ENCODE measurements at regions not wholly inside any gene's neighbourhood (a gene's known extent, or its start where the extent isn't known, plus 50 kb on each side); places are given as distances from the start of the nearest gene placed in this dataset.
A peak's percentile ranks its signal among the peaks of the same experiment; 100 is the strongest.

DNA sequence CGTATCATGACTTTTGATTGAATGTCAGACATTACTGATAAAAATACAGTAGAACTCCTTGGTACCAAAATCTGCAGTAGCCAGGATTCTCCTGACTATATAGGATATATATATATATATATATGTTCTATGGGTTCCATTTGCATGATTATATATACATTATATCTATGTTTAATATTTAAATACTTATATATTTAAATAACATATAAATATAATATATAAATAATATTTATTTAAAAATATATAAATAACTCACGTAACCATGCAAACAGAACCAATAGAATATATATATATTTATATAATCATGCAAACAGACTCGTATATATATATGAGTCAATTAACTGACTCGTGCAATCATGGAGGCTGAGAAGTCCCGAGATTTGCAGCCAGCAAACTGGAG lies 278.8 kb upstream of the PLXNA2 start:
- no peak for DNase-seq

DNA sequence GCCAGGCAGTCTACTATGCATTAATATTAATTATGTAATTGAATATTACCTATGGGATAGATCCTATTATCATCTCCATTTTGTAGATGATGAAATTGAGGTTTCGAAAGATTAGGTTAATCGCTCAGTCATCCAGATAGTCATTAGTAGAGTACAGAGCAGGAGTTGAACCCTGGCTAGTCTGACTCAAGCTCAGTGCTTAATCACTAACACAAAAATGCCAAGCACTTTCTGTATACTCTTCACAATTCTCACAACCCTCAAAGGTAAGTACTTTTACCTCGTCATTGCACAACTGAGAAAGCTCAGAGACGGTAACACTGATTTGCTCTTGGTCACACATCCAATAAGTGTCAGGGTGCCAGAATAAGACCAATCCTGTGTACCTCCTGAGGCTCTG lies 280.2 kb upstream of the PLXNA2 start:
- DNase-seq = no peak

DNA sequence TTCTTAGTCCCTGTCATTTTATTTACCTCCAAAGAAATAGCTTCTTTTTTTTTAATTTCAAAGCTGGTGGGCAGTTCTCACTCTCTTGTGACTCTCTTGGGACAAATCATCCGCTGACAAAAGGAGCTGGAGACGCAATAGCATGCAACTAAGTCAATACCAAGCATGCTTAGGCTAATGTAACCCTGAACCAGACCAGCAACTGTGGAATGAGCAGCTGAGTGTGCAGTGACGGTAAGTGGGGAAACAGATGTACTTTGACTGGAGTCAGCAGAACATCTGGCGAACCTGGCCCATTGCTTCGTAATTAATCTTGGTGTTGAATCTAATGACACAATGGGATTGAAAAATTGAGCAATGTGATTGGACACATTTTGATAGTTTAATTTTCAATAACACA lies 280.7 kb upstream of the PLXNA2 start:
- no peak for DNase-seq

DNA sequence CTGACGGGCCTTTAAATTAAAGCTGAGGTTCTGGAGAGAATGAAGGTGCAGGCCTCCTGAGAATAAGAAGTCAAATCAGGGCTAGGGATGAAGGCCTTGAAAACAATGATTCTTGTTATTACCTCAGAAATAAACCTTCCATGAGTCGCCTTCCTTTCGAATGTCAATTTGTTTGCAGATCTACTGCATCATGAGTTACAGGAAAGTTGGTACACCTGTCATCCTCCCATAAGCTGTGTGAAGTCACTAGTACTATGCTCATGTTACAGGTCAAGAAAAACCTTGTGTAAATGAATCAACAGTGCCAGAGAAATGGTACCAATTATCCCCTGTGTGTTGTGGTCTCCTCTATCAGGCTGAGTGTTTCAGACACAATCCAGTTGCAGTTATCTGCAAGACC lies 281.2 kb upstream of the PLXNA2 start:
- DNase-seq = no peak

DNA sequence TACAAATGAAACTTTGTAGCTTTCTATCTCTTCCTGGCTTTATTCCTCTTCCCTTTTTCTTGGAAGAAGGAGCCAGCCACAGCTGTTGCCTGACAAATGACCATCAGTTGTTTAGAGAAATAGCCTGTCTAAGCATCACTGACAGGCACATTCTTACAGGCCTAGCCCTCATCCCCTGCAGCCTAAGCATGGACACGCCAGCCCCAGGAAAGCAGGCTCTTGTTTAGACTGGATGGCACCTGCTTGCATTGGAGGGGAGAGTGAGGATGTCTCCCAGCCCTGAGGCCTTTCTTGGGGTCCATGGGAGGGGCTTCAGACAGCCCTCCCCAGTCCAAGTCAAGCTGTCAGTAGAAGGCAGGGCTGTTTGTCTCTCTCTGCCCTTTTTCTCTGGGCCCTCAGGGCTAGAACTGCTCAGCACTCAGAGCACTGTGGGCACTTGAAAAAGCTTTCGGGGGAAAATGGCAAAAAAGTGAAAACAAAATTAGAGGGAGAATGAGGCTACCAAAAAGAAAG lies 282.5 kb upstream of the PLXNA2 start:
- DNase-seq = no peak

DNA sequence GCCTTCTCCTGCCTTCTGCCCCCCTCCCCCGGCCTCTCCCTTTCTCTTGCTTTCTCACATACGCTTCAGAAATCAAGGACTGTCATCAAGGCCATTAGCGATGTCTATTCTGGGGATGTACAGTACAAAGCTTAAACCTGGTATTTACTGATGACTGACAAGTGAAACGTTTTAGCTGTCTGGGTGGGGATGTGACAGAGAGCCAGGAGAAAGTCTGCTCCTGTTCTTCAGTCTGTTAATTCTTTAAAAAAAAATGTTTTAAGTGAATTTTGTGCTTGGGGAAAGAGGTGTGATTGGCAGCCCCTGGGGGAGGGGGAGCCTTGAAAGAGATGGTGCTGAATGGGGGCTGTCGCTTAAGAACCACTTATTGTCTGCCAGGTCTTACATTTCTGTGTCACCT lies 283.0 kb upstream of the PLXNA2 start:
- no peak for DNase-seq

DNA sequence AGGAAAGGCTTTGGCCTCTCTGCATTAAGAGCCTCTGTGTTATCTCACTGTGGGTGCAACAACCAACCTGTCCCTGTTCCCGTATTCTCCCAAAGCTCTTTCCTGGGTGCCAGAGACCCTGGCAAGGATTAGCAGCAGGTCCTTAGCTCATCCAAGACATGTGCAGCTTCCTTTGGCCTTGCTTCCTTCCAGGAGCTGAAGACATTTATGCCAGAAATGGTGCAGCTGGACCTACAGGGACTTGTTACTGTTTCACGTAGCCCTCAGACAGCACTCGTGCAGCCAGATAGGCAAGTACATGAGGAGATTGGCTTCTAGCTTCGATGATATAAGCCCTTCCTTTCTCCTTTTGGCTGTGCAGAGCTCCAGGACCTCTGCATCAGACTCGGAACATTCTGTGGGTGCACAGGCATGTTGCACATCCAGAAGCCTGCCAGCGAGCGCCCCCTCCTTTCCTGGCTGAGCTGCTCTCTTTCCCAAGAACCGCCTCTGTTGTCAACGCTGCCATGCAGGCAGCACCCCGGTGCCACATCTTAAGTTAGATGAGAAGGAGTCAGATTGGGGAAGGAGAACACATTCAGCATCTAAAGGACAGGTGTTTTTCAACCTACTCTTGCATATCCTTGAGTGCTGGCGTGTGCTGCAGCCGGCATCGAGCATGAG lies 284.5 kb upstream of the PLXNA2 start:
- DNase-seq = no peak

DNA sequence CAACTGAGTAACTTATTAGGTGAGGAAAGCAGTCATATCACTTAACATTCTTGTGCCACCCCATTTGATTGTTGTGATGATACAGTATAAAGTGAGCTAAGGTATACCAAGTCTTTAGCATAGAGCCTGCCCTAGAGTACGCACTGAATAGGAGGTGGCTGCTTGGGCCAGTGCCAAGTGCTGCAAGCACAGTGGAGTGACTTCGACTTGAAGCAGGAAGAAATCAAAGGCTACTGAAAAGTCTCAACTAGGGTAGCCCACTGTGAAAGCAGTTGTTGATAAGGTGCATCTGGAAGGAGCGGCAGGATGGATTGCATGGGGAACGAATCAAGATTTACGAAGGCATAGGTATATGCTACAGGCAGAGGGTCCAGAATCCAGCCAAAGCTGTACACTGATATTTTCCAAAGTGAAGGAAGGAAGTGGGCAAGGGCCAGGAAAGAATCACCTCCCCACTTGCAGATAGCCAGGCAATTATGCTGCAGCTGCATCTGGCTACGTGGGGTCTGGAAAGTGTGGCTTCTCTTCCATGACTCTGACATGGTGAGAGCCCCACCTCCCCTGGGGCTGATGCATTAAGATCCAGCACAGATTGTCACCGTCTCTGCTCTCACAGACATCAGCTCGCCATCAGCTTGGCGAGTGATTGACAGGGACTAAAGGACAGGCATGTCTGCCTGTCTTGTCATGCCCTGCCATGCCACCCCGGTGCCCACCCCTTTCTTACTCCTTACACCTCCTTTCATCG lies 287.0 kb upstream of the PLXNA2 start:
- DNase-seq = peak; percentile 10

DNA sequence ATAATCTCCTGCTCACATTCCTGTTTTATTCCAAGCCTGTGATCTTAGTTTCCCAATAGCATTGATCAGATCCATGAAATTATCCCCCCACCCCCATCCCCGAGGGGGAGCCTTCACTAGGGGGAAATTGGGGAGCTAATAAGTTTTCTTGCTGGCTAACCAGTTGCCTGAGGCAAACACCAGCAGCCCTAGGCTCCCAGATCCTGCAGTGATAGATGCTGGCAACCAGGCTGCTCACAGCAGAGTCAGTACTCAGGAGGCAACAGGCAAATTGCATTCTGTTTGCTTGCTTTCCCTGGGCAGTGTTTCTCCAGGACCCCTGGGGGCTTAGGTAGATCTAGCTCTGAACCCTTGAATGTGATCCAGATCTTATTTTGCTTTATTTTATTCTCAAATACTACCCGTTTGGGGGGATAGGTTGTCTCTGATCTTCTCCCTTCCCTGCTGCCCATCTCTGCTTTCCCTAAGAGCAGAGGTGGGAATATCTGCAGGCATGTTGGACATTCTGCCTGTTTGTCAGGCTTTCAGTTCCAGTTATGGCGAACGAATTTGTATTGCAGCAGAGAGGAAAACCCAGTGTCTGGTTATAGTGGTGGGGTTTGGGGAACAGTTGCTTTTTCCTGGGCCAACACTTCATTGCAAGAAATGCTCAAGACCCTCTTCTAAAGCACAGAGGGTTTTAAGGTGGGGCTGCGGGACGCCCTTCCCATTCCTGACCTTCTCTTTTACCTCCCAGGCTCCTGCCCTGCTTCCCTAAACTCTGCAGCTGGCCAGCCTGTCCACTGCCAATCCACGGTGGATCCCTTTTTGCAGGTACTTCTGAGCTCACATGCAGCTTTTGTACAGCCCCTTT lies 289.8 kb upstream of the PLXNA2 start:
- DNase-seq = peak; percentile 18

DNA sequence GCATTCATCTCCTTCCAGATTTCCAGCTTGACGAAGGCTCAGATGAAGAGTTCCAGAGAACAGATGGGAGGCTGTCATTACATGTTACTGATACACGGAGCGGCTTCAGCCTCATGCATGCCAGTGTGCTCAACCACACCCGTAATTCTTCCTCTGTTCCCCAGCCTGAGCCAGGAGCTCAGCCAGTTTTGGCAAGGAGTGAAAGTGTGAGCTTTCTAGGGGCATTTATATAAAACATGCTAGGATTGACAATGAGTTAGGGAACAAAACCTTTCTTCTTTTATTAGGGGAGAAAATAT lies 290.4 kb upstream of the PLXNA2 start:
- DNase-seq = no peak

DNA sequence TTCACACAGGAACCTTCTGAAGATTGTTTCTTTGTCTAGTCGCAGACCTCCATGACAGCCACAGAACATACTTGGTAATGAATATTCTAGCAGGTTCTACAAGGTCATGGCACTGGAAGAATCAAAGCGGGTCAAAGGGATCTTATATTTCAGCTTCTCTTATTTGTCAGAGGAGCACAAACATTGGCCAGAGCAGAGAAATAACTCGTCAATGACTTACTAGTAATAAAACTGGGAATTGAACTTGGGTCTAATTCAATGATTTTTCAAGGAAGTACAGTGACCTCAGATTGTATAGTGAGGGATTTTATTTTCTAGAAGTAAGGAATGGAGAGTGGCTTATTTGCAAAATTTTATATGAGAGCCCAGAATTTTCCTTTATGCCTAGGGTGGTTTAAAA lies 290.8 kb upstream of the PLXNA2 start:
- no peak for DNase-seq

DNA sequence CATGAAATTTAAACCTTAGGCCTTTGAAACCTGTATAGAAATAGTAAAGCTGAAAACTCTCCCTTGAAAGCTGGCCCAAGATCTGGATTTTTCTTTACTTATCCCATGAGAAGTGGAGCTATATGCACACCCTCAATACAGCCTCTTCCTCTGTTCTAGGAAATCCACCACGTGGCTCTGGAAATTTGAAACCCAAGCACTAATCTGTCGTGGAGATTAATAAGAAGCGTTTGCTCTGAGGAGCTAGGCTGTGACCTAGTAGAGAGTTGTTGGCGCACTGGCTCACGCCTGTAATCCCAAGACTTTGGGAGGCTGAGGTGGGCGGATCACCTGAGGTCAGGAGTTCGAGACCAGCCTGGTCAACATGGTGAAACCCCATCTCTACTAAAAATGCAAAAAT lies 291.3 kb upstream of the PLXNA2 start:
- no peak for DNase-seq

DNA sequence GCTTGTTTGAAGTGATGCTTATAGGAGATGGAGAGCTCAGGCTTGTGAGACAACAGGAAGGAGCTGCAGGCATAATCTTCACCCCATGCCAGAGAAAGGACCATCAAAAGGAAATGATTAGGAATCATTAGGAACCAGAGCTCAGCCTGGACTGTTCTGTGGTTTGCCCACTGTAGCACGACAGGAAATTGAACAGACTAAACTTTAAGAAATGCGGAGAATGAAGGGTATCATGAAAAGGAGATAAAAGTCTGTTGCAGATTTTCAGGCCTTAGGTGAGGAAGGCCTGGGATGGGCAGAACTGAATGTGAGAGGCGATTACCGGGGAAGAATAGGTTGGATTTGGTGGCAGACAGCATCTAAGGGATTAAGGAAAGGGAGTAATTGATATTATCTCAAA lies 292.0 kb upstream of the PLXNA2 start:
- DNase-seq = no peak

DNA sequence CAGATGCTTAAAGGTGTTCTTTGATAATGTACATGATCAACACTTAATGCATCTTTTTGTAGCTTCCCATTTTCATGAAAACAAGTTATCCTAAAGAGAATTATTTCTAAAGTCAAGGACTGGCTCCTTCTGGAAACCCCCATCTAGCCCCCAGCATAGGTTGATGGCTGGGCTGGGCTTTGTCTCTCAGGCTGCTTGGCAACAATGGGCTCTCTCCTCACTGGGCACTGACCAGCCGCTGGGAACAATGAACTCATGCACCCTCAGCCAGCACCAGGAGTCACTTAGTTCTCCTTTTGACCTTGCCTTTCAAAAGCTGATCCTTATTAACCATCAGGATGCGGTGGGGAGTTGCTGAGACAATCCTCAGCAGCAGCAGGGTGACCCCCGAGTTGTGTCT lies 293.0 kb upstream of the PLXNA2 start:
- DNase-seq = no peak

DNA sequence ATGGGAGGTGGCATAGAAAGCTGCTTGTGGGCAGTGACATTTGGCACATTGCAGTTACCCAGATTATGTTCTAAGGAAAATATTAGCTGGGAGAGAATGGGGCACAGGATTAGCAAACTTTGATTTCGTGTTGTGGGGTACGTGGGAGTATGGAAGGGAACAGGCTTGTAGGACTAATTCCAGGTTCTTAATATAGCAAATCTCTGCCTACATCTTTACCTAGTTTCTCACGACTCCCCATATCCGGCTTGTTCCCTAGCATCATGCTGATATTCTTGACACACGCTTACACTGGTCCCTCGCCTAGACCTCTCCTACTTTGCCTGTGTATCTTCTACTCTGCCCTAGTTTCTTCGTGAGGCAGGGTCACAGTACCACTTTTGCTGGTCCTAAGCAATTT lies 293.9 kb upstream of the PLXNA2 start:
- no peak for DNase-seq

DNA sequence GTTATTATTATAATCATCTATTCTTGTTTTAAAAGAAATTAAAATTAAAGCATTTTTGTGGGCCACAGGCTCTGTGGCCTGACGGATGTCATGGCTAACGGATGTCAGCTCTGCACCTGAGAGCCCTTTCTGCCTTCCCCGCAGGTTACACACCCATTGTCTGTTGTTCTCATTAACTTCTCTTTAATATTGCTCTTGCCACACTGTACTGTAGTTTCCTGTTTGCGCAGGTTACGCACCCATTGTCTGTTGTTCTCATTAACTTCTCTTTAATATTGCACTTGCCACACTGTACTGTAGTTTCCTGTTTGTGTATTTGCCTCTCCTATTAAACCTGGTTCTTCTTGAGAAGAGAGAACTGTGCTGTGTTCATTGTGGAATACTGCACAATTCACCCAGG lies 294.4 kb upstream of the PLXNA2 start:
- no peak for DNase-seq

DNA sequence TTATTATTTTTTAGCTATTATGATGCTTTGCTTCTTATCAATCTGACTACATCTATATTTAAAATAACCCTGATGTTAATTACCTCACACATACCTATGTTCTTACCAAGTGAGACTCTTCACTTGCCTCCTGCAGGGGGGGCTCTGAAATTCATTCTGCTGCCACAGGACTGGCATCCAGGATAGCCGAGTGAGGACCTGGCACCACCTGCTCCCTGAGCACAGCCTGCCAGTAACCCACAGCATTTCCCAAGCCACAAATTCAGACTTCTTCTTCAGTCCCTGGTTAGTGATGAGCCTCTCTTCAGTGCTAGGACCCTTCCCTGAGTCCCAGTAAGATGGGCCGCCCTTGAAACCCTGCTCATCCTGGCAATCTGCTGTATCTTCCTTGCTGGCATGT lies 296.5 kb upstream of the PLXNA2 start:
- no peak for DNase-seq

DNA sequence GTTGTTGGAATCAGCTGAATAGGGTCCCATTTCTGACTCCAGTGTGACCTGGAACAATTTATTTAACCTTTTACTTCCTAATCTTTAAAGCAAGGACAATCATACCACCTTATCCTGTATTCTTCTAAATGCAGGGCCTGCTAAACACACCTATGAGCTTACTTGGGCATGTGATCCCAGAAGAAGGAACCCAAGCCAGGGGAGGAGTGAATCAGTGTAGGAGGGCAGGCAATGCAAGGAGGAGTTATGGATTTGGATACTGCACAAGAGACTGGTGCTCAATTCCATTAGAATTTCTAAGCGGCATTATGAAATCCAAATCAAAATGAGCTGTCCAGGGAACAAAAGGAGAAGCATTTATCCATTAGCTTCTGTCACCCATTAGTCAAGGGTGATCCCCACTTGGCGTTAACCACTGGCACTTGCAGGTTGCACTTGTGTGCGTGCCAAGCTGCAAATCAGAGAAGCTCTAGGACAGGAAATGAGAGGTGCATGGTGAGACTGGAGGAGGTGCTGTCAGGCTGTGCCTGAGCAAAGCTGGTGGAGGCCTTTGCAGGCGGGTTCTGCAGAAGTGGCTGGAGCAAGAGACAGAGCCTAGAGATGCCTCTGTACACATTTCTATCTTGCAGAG lies 297.2 kb upstream of the PLXNA2 start:
- no peak for DNase-seq

DNA sequence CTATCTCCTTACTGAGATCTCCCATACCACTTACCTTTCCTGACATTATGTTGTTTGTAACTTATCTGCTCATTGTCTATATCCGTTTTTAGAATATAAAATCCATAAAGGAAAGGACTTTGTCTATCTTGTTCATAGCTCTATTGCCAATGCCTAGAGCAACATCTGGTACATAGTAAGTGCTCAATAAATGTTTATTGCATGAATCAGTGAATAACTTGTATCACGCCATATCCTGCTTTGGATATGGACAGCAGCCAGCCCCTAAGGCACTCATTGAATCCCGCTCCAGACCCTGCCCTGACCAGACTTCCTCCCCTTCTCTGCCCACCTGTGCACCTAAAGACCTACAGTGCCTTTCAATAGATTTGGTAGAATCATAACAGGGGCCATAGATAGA lies 298.1 kb upstream of the PLXNA2 start:
- no peak for DNase-seq

DNA sequence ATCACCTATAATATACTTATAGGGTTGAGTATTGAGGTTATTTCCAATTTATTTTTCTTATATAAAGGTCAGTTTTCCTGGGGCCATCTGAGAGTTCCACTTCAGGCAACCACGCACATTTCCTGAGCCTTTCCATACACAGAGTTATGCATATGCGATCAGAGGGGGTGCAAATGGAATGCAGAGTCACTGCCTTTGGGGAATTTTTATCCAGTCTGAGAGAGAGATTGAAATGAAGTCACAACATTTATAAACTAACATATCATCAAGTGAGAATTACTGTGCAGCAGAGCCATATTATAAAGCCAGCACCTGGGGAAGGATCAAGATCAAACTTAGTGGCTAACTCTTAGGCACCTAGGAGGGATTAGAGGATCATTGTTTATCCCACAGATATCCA lies 299.9 kb upstream of the PLXNA2 start:
- DNase-seq = no peak

DNA sequence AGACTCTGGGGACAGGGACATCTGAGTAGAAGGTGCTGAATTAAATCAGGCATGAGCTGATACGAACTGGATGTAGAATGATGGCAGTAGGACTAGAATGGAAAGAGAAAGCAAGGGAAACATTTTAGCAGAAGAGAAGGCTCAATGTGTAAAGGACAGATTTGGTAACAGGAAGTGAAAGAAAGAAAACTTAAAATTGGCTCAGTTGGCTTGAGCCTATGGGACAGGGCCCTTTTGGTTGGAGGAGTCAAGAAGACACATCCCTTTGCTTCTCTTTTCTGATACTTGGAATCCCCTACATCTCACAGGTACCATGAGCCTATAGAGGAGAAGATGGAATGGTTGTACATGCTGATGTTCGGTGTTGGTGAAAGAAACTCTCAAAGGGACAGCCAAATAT lies 300.6 kb upstream of the PLXNA2 start:
- no peak for DNase-seq

DNA sequence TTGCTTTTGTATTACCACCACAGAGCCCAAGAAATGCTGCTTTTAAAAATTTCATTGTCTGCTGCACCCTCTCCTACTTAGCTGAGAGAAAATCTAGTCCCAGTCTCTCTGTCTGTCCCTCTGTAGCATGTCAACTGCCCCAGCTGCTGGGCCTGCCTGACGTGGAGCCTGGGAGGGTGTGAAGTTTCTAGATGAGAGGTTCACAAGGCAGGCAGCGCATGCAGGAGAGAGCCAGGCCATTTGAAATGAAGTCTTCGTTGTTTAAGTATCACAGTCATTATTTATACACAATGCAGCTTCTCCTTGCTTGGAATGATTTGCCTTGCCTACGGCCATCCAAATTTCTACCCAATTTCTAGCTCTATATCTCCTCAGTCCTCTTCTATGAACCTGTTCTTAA lies 306.8 kb upstream of the PLXNA2 start:
- no peak for DNase-seq

DNA sequence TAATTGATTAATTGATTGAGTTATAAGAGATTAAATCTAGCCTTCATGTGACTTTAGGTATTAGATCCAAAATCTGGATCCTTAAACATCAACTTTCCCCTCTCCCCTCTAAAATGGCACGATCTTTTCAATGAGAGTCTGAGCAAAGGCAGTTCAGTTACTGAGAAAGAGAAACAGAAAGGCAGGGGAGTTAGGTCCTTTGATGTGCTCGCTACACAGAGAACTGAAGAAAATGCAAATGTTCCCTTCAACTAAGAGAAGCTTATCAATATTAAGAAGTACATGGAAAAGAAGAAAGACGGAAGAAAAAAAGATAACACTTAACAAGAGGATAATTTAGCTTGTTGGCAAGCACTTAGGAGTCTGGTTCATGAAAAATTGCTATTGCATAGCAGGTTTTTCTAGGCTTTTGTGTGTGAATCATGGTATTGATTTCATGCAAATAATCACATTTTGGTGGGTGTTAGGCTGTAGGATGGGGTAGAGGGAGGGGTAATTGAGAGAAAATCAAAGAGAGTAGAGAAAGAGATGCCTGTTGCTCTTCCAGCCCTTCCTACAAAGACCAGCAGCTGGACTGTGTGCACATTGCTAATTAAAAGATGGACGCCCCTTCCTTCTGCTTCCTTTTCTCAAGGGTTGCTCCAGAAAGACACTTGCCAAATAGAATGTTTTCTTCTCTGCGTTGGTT lies 307.6 kb upstream of the PLXNA2 start:
- no peak for DNase-seq
